DND-41 (cell line): ENCODE measurements at regions not wholly inside any gene's neighbourhood (a gene's known extent, or its start where the extent isn't known, plus 50 kb on each side); places are given as distances from the start of the nearest gene placed in this dataset.

ENCODE experiments used
- ATAC-seq: fragments of 200-7000 bp; cut with Tn5 transposase; 3 replicates; pipeline ENCODE4 v1.9.1; 2021; ENCODE audit warnings: low read depth; ENCODE audit not compliant: insufficient read depth
- DNase-seq: peaks from one replicate; pipeline ENCODE4 v3.0.0-alpha.2; 2020
- H2AFZ ChIP-seq: 2 replicates; pipeline ENCODE4 v1.6.0; 2012; ENCODE audit warnings: low read depth, low read length
- H3K27ac ChIP-seq: 2 replicates; pipeline ENCODE4 v1.5.1; 2012; ENCODE audit warnings: low read length, inconsistent platforms
- H3K27me3 ChIP-seq: fragments of 200-600 bp; sonication (generic); 2 replicates; pipeline ENCODE4 v1.6.0; 2012; ENCODE audit warnings: low read length, mild to moderate bottlenecking, inconsistent platforms; ENCODE audit not compliant: insufficient read depth, poor library complexity
- H3K36me3 ChIP-seq: 2 replicates; pipeline ENCODE4 v1.5.1; 2012; ENCODE audit warnings: low read length, inconsistent platforms; ENCODE audit not compliant: insufficient read depth
- H3K4me1 ChIP-seq: 2 replicates; pipeline ENCODE4 v1.5.1; 2012; ENCODE audit warnings: mild to moderate bottlenecking, low read length; ENCODE audit not compliant: insufficient read depth
- H3K4me2 ChIP-seq: 2 replicates; pipeline ENCODE4 v1.6.0; 2012; ENCODE audit warnings: mild to moderate bottlenecking, moderate library complexity, low read length, inconsistent platforms; ENCODE audit not compliant: insufficient read depth
- H3K4me3 ChIP-seq, 2 experiments: fragments of 200-600 bp in 1 of 2; shearing (Covaris generic) in 1 of 2; 2 replicates each; pipeline ENCODE4 v1.5.1; 2012 to 2016; ENCODE audit warnings: inconsistent platforms in 2 of 2, low read length in 2 of 2, mild to moderate bottlenecking in 2 of 2, low read depth in 1 of 2, moderate library complexity in 1 of 2
- H3K79me2 ChIP-seq: 2 replicates; pipeline ENCODE4 v1.6.0; 2012; ENCODE audit warnings: low read length, inconsistent platforms; ENCODE audit not compliant: insufficient read depth
- H3K9ac ChIP-seq: 2 replicates; pipeline ENCODE4 v1.6.0; 2012; ENCODE audit warnings: low read depth, mild to moderate bottlenecking, inconsistent platforms, low read length, moderate library complexity
- H3K9me3 ChIP-seq: 2 replicates; pipeline ENCODE4 v1.5.1; 2012; ENCODE audit warnings: low read length, moderate library complexity, mild to moderate bottlenecking, inconsistent platforms; ENCODE audit not compliant: insufficient read depth, severe bottlenecking
- H4K20me1 ChIP-seq: 2 replicates; pipeline ENCODE4 v1.6.0; 2012; ENCODE audit warnings: low read length; ENCODE audit not compliant: insufficient read depth
- CTCF ChIP-seq: IDR thresholded peaks from 2 replicates; pipeline ENCODE4 v1.5.1; 2012; ENCODE audit warnings: borderline replicate concordance, low read length, moderate library complexity, mild to moderate bottlenecking; ENCODE audit not compliant: poor library complexity, severe bottlenecking; ENCODE audit errors: extremely low read depth
- EZH2 ChIP-seq: IDR thresholded peaks from 3 replicates; pipeline ENCODE4 v1.6.1; 2012; ENCODE audit warnings: borderline replicate concordance, low read depth, mild to moderate bottlenecking, moderate library complexity, low read length, inconsistent platforms; ENCODE audit not compliant: severe bottlenecking

DNA sequence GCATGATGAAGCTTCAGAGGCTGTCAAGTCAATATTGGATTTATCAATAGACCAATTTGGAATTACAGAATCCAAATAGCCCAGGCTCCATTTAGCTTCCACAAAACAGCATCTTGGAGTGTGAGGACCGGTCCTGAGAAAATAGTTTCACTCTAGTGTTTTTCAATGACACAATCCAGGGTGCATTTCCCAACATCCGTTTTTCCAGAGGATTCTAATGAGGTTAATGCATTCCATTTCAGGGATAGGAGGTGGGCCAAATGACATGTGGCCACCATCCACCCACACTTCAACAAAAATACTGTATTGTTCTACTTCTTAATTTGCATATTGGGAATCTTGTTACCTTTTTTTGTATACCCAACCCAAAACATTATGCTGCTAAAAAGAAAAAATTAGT lies 229.8 kb upstream of the LDB2 start:
- Histone ChIP-seq H3K4me2 (no peak overlapping the region), H4K20me1 (no peaks in the 10 kb centered on the region), H3K4me1 (no peaks in the 10 kb centered on the region), H3K79me2 (no peaks in the 10 kb centered on the region), H3K27me3 (no peaks in the 10 kb centered on the region), H2AFZ (no peak overlapping the region), H3K9ac (no peak overlapping the region), H3K36me3 (no peaks in the 10 kb centered on the region), H3K4me3 (no peak overlapping the region), H3K27ac (no peak overlapping the region), H3K9me3 (no peaks in the 10 kb centered on the region)
- DNase-seq (no peak), ATAC-seq (no peak)
- TF ChIP-seq EZH2 (no peak), CTCF (no peak)

- no peaks in the 10 kb centered on the region for H3K36me3 ChIP-seq
- H3K27me3 ChIP-seq = no peaks in the 10 kb centered on the region
- no peak overlapping the region for H3K9ac ChIP-seq
- no peak overlapping the region for H3K4me3 ChIP-seq
- no peaks in the 10 kb centered on the region for H3K9me3 ChIP-seq
- TF ChIP-seq CTCF (no peak), EZH2 (no peak)
- H3K79me2 ChIP-seq = no peaks in the 10 kb centered on the region
- no peak overlapping the region for H2AFZ ChIP-seq
- H3K4me1 ChIP-seq = no peaks in the 10 kb centered on the region
- no peak overlapping the region for H3K4me2 ChIP-seq
- H3K27ac ChIP-seq = no peak overlapping the region
- ATAC-seq (no peak), DNase-seq (no peak)
- no peaks in the 10 kb centered on the region for H4K20me1 ChIP-seq
Observed at GRCh38 chr4:17126321-17126966, 228.0 kb upstream of the LDB2 start.

- no peak overlapping the region for H3K4me2 ChIP-seq
- no peak overlapping the region for H3K4me3 ChIP-seq
- TF ChIP-seq EZH2 = no peak
- TF ChIP-seq CTCF = peak; percentile 18
- no peaks in the 10 kb centered on the region for H3K27me3 ChIP-seq
- no peak for ATAC-seq
- no peaks in the 10 kb centered on the region for H3K36me3 ChIP-seq
- no peak overlapping the region for H2AFZ ChIP-seq
- no peak overlapping the region for H3K9ac ChIP-seq
- DNase-seq = no peak
- H3K27ac ChIP-seq = no peak overlapping the region
- H3K9me3 ChIP-seq = no peaks in the 10 kb centered on the region
- no peaks in the 10 kb centered on the region for H3K79me2 ChIP-seq
- no peaks in the 10 kb centered on the region for H4K20me1 ChIP-seq
- H3K4me1 ChIP-seq = no peaks in the 10 kb centered on the region
Observed at GRCh38 chr4:17124767-17125166, 226.3 kb upstream of the LDB2 start.

DNA sequence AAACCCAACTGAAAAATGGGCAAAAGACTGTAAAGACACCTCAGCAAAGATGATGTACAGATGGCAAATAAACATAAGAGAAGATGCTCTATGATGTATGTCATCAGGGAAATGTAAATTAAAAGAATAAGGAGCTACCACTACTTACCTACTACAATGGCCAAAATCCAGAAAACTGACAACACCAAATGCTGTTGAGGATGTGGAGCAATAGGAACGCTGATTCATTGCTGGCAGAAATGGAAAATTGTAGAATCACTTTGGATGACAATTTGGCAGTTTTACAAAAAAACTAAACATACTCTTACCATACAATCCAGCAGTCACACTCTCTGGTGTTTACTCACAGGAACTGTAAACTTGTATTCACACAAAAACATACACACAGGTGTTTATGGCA lies 222.3 kb upstream of the LDB2 start:
- H3K9me3 ChIP-seq = no peaks in the 10 kb centered on the region
- H3K79me2 ChIP-seq = no peaks in the 10 kb centered on the region
- H3K27me3 ChIP-seq = no peaks in the 10 kb centered on the region
- H2AFZ ChIP-seq = no peak overlapping the region
- ATAC-seq = no peak
- no peaks in the 10 kb centered on the region for H3K4me1 ChIP-seq
- H3K9ac ChIP-seq = no peak overlapping the region
- no peak for DNase-seq
- H3K36me3 ChIP-seq = no peaks in the 10 kb centered on the region
- no peak overlapping the region for H3K27ac ChIP-seq
- H4K20me1 ChIP-seq = no peaks in the 10 kb centered on the region
- no peak overlapping the region for H3K4me3 ChIP-seq
- no peak overlapping the region for H3K4me2 ChIP-seq
- TF ChIP-seq CTCF (no peak), EZH2 (no peak)
